Lower leg skin (tissue), 3 donors: ENCODE measurements at regions not wholly inside any gene's neighbourhood (a gene's known extent, or its start where the extent isn't known, plus 50 kb on each side); places are given as distances from the start of the nearest gene placed in this dataset.

ENCODE experiments used
- POLR2A ChIP-seq, 2 donors: fragments of 450-650 bp; IDR thresholded peaks; one replicate each; pipeline ENCODE4 v1.6.1; 2016 to 2017; ENCODE audit warnings: antibody characterized with exemption in 2 of 2, mild to moderate bottlenecking in 1 of 2, moderate library complexity in 1 of 2
- TF ChIP-seq, protein P1 (sequence below), 3 donors: fragments of 450-650 bp; IDR thresholded peaks; one replicate each; pipeline ENCODE4 v1.5.1; 2016; ENCODE audit warnings: antibody characterized with exemption in 3 of 3, mild to moderate bottlenecking in 3 of 3, moderate library complexity in 2 of 3

GRCh38 chr16:73215678-73216377, 167.9 kb upstream of the ZFHX3 start:
- TF ChIP-seq, protein P1, sequence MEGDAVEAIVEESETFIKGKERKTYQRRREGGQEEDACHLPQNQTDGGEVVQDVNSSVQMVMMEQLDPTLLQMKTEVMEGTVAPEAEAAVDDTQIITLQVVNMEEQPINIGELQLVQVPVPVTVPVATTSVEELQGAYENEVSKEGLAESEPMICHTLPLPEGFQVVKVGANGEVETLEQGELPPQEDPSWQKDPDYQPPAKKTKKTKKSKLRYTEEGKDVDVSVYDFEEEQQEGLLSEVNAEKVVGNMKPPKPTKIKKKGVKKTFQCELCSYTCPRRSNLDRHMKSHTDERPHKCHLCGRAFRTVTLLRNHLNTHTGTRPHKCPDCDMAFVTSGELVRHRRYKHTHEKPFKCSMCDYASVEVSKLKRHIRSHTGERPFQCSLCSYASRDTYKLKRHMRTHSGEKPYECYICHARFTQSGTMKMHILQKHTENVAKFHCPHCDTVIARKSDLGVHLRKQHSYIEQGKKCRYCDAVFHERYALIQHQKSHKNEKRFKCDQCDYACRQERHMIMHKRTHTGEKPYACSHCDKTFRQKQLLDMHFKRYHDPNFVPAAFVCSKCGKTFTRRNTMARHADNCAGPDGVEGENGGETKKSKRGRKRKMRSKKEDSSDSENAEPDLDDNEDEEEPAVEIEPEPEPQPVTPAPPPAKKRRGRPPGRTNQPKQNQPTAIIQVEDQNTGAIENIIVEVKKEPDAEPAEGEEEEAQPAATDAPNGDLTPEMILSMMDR (IDR thresholded peaks at IDR 0.05) = no peak
- TF ChIP-seq POLR2A (IDR thresholded peaks at IDR 0.05) = no peak
